IPS DF 6.9 (cell line): ENCODE measurements at regions not wholly inside any gene's neighbourhood (a gene's known extent, or its start where the extent isn't known, plus 50 kb on each side); places are given as distances from the start of the nearest gene placed in this dataset.

Experiments used
- DNase-seq: peaks from one replicate; pipeline ENCODE4 v3.0.0-alpha.2; 2013; ENCODE audit warnings: low read depth, low spot score
- H3K27ac ChIP-seq: one replicate; pipeline ENCODE4 v1.5.1; 2013; ENCODE audit warnings: low read length, control low read depth
- H3K27me3 ChIP-seq: 2 replicates; pipeline ENCODE4 v1.6.1; 2013; ENCODE audit warnings: mild to moderate bottlenecking, low read length; ENCODE audit not compliant: control insufficient read depth, insufficient read depth
- H3K36me3 ChIP-seq: 2 replicates; pipeline ENCODE4 v1.6.1; 2013; ENCODE audit warnings: low read length; ENCODE audit not compliant: control insufficient read depth, insufficient read depth
- H3K4me1 ChIP-seq: 2 replicates; pipeline ENCODE4 v1.6.1; 2013; ENCODE audit warnings: low read length; ENCODE audit not compliant: control insufficient read depth, insufficient read depth
- H3K4me3 ChIP-seq: 2 replicates; pipeline ENCODE4 v1.5.1; 2013; ENCODE audit warnings: mild to moderate bottlenecking, low read length
- H3K9me3 ChIP-seq: 2 replicates; pipeline ENCODE4 v1.6.1; 2013; ENCODE audit warnings: low read length, inconsistent platforms; ENCODE audit not compliant: control insufficient read depth, insufficient read depth
- WGBS: extraction: QIAGEN DNeasy Blood & Tissue Kit; methylation state at CpG from one replicate; pipeline ENCODE4 v1.1.7; 2013; ENCODE audit warnings: mixed read lengths, missing lambda C conversion rate; ENCODE audit not compliant: insufficient read length, insufficient coverage; 5-methylcytosine and 5-hydroxymethylcytosine counted together

DNA sequence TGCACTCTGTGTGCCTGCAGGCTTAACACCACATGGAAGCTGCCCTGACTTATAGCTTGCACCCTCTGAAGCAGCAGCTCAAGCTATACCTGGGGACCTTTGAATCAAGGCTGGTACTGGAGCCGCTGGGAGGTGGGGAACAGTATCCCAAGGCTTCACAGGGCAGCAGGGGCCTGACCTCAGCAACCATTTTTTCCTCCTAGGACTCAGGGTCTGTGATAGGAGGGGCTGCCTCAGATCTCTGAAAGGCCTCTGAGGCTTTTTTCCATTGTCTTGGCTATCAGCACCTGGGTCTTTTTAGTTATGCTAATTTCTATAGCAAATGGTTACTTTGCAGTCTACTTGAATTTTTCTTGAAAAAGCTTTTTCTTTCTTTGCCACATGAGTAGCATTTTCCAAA is 80.2 kb upstream of the OPRM1 start:
- Histone ChIP-seq H3K4me1 (no peaks in the 10 kb centered on the region; the same call in 1 of the 2 replicates), H3K9me3 (no peaks in the 10 kb centered on the region), H3K36me3 (no peaks in the 10 kb centered on the region), H3K27ac (no peak overlapping the region), H3K27me3 (no peaks in the 10 kb centered on the region), H3K4me3 (no peak overlapping the region)
- no CpG with 5 or more reads among the region's 1 CpG for WGBS
- no peak for DNase-seq

DNA sequence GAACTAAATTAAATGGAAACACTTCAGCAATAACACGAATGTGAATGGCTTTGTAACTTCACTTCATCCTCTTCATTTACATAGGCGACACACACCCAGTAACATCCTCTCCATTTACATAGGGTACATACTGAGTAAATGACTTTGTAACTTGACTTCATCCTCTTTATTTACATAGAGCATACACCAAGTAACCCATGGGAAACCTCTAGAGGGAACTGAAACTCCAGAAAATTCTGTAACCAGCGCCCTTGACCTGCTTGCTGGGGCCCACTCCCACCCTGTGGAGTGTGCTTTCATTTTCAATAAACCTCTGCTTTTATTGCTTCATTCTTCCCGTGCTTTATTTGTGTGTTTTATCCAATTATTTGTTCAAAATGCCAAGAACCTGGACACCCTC is 81.6 kb upstream of the OPRM1 start:
- H3K27me3 ChIP-seq: no peaks in the 10 kb centered on the region
- no CpG with 5 or more reads among the region's 4 CpGs for WGBS
- no peak for DNase-seq
- no peaks in the 10 kb centered on the region for H3K9me3 ChIP-seq
- H3K36me3 ChIP-seq: no peaks in the 10 kb centered on the region
- H3K27ac ChIP-seq: no peak overlapping the region
- H3K4me1 ChIP-seq: no peaks in the 10 kb centered on the region; the same call in 1 of the 2 replicates
- H3K4me3 ChIP-seq: no peak overlapping the region

- no peaks in the 10 kb centered on the region for H3K36me3 ChIP-seq
These were observed 82.2 kb upstream of the OPRM1 start for GRCh38 chr6:153956808-153957207.

GRCh38 chr6:153949616-153950015 is 89.4 kb upstream of the OPRM1 start:
- no peaks in the 10 kb centered on the region for H3K9me3 ChIP-seq
- no peaks in the 10 kb centered on the region for H3K4me1 ChIP-seq
- no peak overlapping the region for H3K4me3 ChIP-seq
- no peak overlapping the region for H3K27ac ChIP-seq
- DNase-seq: no peak
- 100% methylated on average over 1 of the region's 4 CpGs for WGBS
- no peaks in the 10 kb centered on the region for H3K36me3 ChIP-seq
- H3K27me3 ChIP-seq: no peaks in the 10 kb centered on the region

More at GRCh38 chr6:153956808-153957207, 82.2 kb upstream of the OPRM1 start:
- H3K4me1 ChIP-seq: no peaks in the 10 kb centered on the region; the same call in 1 of the 2 replicates
- no peak overlapping the region for H3K27ac ChIP-seq
- no CpG with 5 or more reads among the region's 2 CpGs for WGBS
- no peak overlapping the region for H3K4me3 ChIP-seq
- no peaks in the 10 kb centered on the region for H3K9me3 ChIP-seq
- no peak for DNase-seq
- H3K27me3 ChIP-seq: no peaks in the 10 kb centered on the region

DNA sequence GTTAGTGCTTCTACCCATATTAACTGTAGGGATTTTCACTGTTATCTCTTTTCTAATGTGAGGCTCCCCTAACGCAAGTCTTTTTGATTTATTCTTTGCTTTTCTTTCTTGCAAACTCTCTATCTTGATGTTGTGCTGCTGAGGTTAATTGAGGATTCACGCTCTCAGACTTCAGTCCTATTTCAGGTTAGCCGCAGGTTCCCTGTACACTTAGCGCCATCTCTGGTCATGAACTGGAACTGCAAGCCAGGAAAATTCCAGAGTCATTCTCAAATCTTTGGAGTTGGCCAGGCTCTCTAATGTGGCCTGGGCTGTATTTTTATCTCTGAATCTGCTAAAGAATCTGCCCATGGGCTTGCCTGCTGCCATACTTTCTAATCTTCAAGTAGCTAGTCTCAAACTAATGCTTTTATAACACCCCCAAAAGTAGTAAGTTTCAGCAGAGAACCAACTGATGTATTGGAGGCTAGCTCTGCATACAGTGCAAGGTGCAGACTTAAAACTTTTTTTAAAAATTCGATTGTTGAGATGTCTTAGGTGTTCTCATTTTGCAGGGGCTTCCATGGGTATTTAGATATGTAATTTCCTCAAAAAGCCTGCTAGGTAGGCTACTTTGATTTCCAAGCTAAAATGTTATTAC is 91.1 kb upstream of the OPRM1 start:
- WGBS: no CpG with 5 or more reads among the region's 5 CpGs

DNA sequence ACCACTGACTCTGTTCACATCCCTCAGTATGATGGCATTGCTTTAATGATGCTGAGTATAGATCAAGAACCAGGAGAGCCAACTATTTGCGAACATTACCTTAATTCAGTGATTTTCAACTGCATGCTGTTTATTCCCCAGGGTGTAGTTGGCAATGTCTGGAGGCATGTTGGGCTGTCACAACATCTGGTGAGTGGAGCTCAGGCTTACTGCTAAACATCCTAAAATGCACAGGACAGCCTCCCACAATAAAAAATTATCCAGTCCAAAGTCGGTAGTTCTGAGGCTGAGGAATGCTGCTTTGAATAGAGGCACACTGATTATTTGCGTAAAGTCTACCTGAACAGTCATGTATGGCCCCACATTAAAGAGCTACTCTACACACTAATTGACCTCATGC is 94.8 kb upstream of the OPRM1 start:
- no peak overlapping the region for H3K27ac ChIP-seq
- no peaks in the 10 kb centered on the region for H3K36me3 ChIP-seq
- no peaks in the 10 kb centered on the region for H3K9me3 ChIP-seq
- DNase-seq: no peak
- WGBS: no CpG with 5 or more reads among the region's 3 CpGs
- H3K4me1 ChIP-seq: no peaks in the 10 kb centered on the region
- no peaks in the 10 kb centered on the region for H3K27me3 ChIP-seq
- no peak overlapping the region for H3K4me3 ChIP-seq

More for the DNA sequence above, 91.1 kb upstream of the OPRM1 start:
- Histone ChIP-seq H3K9me3 (no peaks in the 10 kb centered on the region), H3K36me3 (no peaks in the 10 kb centered on the region), H3K27me3 (no peaks in the 10 kb centered on the region), H3K4me3 (no peak overlapping the region), H3K4me1 (no peaks in the 10 kb centered on the region), H3K27ac (no peak overlapping the region)
- DNase-seq: peak; percentile 33

- no CpG with 5 or more reads among the region's 1 CpG for WGBS
- no peak for DNase-seq
- Histone ChIP-seq H3K4me1 (no peaks in the 10 kb centered on the region), H3K9me3 (no peaks in the 10 kb centered on the region), H3K36me3 (no peaks in the 10 kb centered on the region), H3K27ac (no peak overlapping the region), H3K4me3 (no peak overlapping the region), H3K27me3 (no peaks in the 10 kb centered on the region)
These were observed 96.7 kb upstream of the OPRM1 start for GRCh38 chr6:153942361-153942760.

DNA sequence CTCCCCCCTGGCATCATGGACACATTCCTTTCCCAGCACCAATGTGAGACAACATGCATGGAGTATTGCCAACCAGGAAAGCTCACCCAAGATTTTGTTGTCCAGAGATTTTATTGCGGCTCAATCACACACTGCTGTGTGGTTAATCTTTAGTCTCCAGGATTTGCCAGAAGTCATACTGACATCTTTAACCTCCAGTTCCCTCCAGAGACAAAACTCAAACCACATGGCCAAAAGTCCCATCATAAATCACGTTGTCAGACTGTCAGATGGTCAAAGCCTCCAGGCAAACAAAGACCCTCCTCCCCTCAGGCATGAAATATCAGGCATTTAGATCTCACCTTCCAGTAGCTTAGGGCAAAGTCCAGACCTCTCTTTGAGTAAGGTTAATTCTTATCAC is 97.3 kb upstream of the OPRM1 start:
- Histone ChIP-seq H3K27ac (no peak overlapping the region), H3K27me3 (no peaks in the 10 kb centered on the region), H3K36me3 (no peaks in the 10 kb centered on the region), H3K9me3 (no peaks in the 10 kb centered on the region), H3K4me3 (no peak overlapping the region), H3K4me1 (no peaks in the 10 kb centered on the region)
- no peak for DNase-seq
- no CpG with 5 or more reads among the region's 2 CpGs for WGBS

- Histone ChIP-seq H3K9me3 (no peaks in the 10 kb centered on the region), H3K27me3 (no peaks in the 10 kb centered on the region), H3K4me3 (no peak overlapping the region), H3K27ac (no peak overlapping the region), H3K36me3 (no peaks in the 10 kb centered on the region), H3K4me1 (no peaks in the 10 kb centered on the region)
- WGBS: no CpG with 5 or more reads among the region's 10 CpGs
- no peak for DNase-seq
These were observed 100.2 kb upstream of the OPRM1 start for GRCh38 chr6:153938876-153939275.

DNA sequence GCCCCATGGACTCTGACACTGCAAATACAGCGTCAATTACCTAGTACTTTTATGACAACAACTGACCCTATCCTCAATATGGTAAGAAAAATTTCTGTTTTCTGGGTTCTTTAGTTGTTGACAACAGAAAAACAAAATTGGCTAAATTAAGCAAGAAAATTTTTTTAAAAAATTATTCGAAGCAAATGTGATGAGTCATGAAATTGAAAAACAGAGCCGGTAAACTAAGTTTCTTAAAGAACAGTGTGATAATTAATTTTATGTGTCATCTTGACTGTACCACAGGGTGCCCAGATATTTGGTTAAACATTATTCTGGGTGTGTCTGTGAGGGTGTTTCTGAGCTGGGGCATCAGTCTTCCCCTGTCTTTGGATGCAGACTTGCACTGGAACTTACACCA is 107.6 kb upstream of the OPRM1 start:
- DNase-seq: no peak
- no peaks in the 10 kb centered on the region for H3K27me3 ChIP-seq
- no peak overlapping the region for H3K27ac ChIP-seq
- 100% methylated on average over 1 of the region's 3 CpGs for whole genome bisulfite sequencing
- no peaks in the 10 kb centered on the region for H3K4me1 ChIP-seq
- H3K36me3 ChIP-seq: no peaks in the 10 kb centered on the region
- H3K4me3 ChIP-seq: no peak overlapping the region
- no peaks in the 10 kb centered on the region for H3K9me3 ChIP-seq

GRCh38 chr6:153927867-153928266 is 111.2 kb upstream of the OPRM1 start:
- H3K9me3 ChIP-seq: no peaks in the 10 kb centered on the region
- H3K27me3 ChIP-seq: no peaks in the 10 kb centered on the region
- H3K36me3 ChIP-seq: no peaks in the 10 kb centered on the region
- H3K27ac ChIP-seq: no peak overlapping the region
- WGBS: no CpG with 5 or more reads among the region's 1 CpG
- no peaks in the 10 kb centered on the region for H3K4me1 ChIP-seq
- H3K4me3 ChIP-seq: no peak overlapping the region
- no peak for DNase-seq
